CD4-positive, alpha-beta T cell (primary cell): ENCODE measurements at regions not wholly inside any gene's neighbourhood (a gene's known extent, or its start where the extent isn't known, plus 50 kb on each side); places are given as distances from the start of the nearest gene placed in this dataset.

ENCODE experiments used
- ATAC-seq: fragments of 200-7000 bp; cut with Tn5 transposase; one replicate; pipeline ENCODE4 v1.10.0; 2022; ENCODE audit warnings: mild to moderate bottlenecking; ENCODE audit not compliant: poor library complexity
- CTCF ChIA-PET: fragments of 350-600 bp; sonication (Branson Sonifier 250); formaldehyde crosslinking; loops from one replicate; lab custom pipeline; 2021; ENCODE audit warnings: antibody characterized with exemption, inconsistent platforms; lab: Charles Lee
- POLR2A ChIA-PET: fragments of 350-600 bp; sonication (Branson Sonifier 250); formaldehyde crosslinking; loops from one replicate; lab custom pipeline; 2021; ENCODE audit warnings: antibody characterized with exemption, inconsistent platforms; lab: Charles Lee
- DNase-seq, 14 experiments: peaks; one replicate each; pipeline ENCODE4 v3.0.0-alpha.2; 2013 to 2020; ENCODE audit warnings: mixed read lengths in 2 of 14
- H3K27ac ChIP-seq, 2 donors: one replicate each; pipeline versions ENCODE4 v1.5.1 to v1.7.0; 2013; ENCODE audit warnings: low read length in 2 of 2, low read depth in 1 of 2, mild to moderate bottlenecking in 1 of 2
- H3K27me3 ChIP-seq, 2 experiments: 1 replicate in 1 of 2; 2 replicates in 1 of 2; pipeline versions ENCODE4 v1.6.1 to v1.7.0; 2013; ENCODE audit warnings: low read length in 2 of 2, control low read depth in 1 of 2, mild to moderate bottlenecking in 1 of 2, moderate library complexity in 1 of 2; ENCODE audit not compliant: insufficient read depth in 2 of 2, control insufficient read depth in 1 of 2
- H3K36me3 ChIP-seq: one replicate; pipeline ENCODE4 v1.6.1; 2013; ENCODE audit warnings: low read length, control low read depth; ENCODE audit not compliant: insufficient read depth
- H3K4me1 ChIP-seq: one replicate; pipeline ENCODE4 v1.6.1; 2013; ENCODE audit warnings: low read length, control low read depth; ENCODE audit not compliant: insufficient read depth
- H3K4me3 ChIP-seq: one replicate; pipeline ENCODE4 v1.5.1; 2013; ENCODE audit warnings: mild to moderate bottlenecking, low read length, moderate library complexity
- H3K9me3 ChIP-seq, 2 experiments: 1 replicate in 1 of 2; 2 replicates in 1 of 2; pipeline versions ENCODE4 v1.6.1 to v1.7.0; 2013; ENCODE audit warnings: low read length in 2 of 2, mild to moderate bottlenecking in 2 of 2, control low read depth in 1 of 2, moderate library complexity in 1 of 2; ENCODE audit not compliant: control insufficient read depth in 1 of 2, insufficient read depth in 1 of 2
- H3K27ac Mint-ChIP-seq: one replicate; pipeline ENCODE4 v1.8.0; 2020; ENCODE audit warnings: mixed read lengths
- H3K27me3 Mint-ChIP-seq: one replicate; pipeline ENCODE4 v1.8.0; 2021; ENCODE audit warnings: mixed read lengths
- H3K36me3 Mint-ChIP-seq: one replicate; pipeline ENCODE4 v1.8.0; 2021; ENCODE audit warnings: low read depth, mixed read lengths
- H3K4me1 Mint-ChIP-seq: one replicate; pipeline ENCODE4 v1.8.0; 2021; ENCODE audit warnings: low read depth, mixed read lengths
- H3K4me3 Mint-ChIP-seq: one replicate; pipeline ENCODE4 v1.8.0; 2020; ENCODE audit warnings: mild to moderate bottlenecking, mixed read lengths
- H3K9me3 Mint-ChIP-seq: one replicate; pipeline ENCODE4 v1.8.0; 2020; ENCODE audit warnings: mixed read lengths
- CTCF ChIP-seq: fragments of 200-600 bp; IDR thresholded peaks from one replicate; pipeline ENCODE4 v1.8.0; 2022; ENCODE audit warnings: antibody characterized with exemption, mild to moderate bottlenecking
- intact Hi-C, 2 experiments: fragments of 100-400 bp; cut with DNase I in 1 of 2; cut with micrococcal nuclease in 1 of 2; formaldehyde crosslinking; loops; one replicate each; pipeline versions ENCODE4 v1.15.1 to v1.9.0; 2023 to 2025; cut with DNase I, micrococcal nuclease

DNA sequence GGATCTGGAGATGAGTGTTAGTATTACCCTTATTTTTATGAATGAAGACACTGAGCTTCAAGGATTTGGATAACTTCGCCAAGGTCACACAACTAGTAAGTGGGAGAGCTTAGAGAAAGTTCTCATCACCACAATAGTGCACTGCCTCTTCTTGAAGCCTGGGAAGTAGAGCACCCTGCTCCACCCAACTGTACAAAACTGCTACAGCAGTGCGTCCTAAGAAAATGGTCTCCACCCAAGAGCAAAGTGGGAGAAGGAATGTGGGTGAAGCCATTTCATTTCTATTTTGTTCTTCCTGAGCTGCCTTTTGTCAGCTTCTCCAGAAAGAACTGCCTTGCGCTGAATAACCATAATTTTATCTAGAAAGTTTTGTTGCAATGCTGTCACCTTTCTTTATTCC is 403.9 kb upstream of the FAT3 start:
- ATAC-seq (no peak), DNase-seq (no peak)
- peaks cover 0 to 5% of the 10 kb centered on the region in 2 experiments for H3K9me3 ChIP-seq
- TF ChIP-seq CTCF: no peak
- ChIA-PET POLR2A (no interaction called here), CTCF (no interaction called here)
- intact Hi-C loops: no loop called here
- H3K4me1 ChIP-seq: no peaks in the 10 kb centered on the region
- H3K36me3 ChIP-seq: no peaks in the 10 kb centered on the region
- Mint-ChIP-seq H3K36me3 (no peaks in the 10 kb centered on the region), H3K27ac (no peak overlapping the region), H3K4me1 (no peaks in the 10 kb centered on the region), H3K9me3 (no peaks in the 10 kb centered on the region), H3K4me3 (no peak overlapping the region), H3K27me3 (no peaks in the 10 kb centered on the region)
- no peak overlapping the region for H3K27ac ChIP-seq
- H3K27me3 ChIP-seq: no peaks in the 10 kb centered on the region
- H3K4me3 ChIP-seq: no peak overlapping the region

- POLR2A ChIA-PET: no interaction called here
- no peaks in the 10 kb centered on the region for H3K27me3 ChIP-seq
- Mint-ChIP-seq H3K4me1 (no peaks in the 10 kb centered on the region), H3K9me3 (no peaks in the 10 kb centered on the region), H3K36me3 (no peaks in the 10 kb centered on the region), H3K27ac (no peak overlapping the region), H3K4me3 (no peak overlapping the region), H3K27me3 (no peaks in the 10 kb centered on the region)
- no peaks in the 10 kb centered on the region for H3K4me1 ChIP-seq
- CTCF ChIA-PET: no interaction called here
- H3K4me3 ChIP-seq: no peak overlapping the region
- H3K27ac ChIP-seq: no peak overlapping the region
- DNase-seq (no peak), ATAC-seq (no peak)
- no peaks in the 10 kb centered on the region for H3K36me3 ChIP-seq
- intact Hi-C loops: no loop called here
- peaks cover 0 to 5% of the 10 kb centered on the region in 2 experiments for H3K9me3 ChIP-seq
- TF ChIP-seq CTCF: no peak
Measured at GRCh38 chr11:91819777-91820176, 404.8 kb upstream of the FAT3 start.

DNA sequence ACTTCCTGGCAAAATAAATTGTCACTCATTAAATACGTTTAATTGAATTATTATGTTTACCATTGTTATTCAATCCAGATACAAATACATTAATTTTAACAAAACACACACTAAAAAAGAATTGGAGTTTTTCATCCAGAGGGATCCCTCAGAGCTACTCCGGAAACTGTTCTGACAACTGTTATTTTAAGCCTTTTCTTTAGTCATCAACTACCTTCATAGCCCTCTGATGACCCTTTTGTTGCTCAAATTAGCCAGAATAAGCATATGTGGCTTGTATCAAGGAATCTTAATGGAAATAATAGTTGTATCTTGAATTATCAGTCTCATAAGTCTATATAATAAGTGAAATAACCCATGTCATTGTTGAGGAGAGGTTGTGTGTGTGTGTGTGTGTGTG is 405.4 kb upstream of the FAT3 start:
- Histone ChIP-seq H3K27me3 (no peaks in the 10 kb centered on the region), H3K4me3 (no peak overlapping the region), H3K27ac (no peak overlapping the region), H3K36me3 (no peaks in the 10 kb centered on the region), H3K9me3 (peaks cover 0 to 5% of the 10 kb centered on the region in 2 experiments), H3K4me1 (no peaks in the 10 kb centered on the region)
- Mint-ChIP-seq H3K36me3 (no peaks in the 10 kb centered on the region), H3K4me1 (no peaks in the 10 kb centered on the region), H3K4me3 (no peak overlapping the region), H3K27me3 (no peaks in the 10 kb centered on the region), H3K27ac (no peak overlapping the region), H3K9me3 (no peaks in the 10 kb centered on the region)
- ChIA-PET POLR2A (no interaction called here), CTCF (no interaction called here)
- ATAC-seq (no peak), DNase-seq (no peak)
- intact Hi-C loops: no loop called here
- no peak for TF ChIP-seq CTCF
